ENCODE measurements at regions not wholly inside any gene's neighbourhood (a gene's known extent, or its start where the extent isn't known, plus 50 kb on each side); places are given as distances from the start of the nearest gene placed in this dataset.

DNA sequence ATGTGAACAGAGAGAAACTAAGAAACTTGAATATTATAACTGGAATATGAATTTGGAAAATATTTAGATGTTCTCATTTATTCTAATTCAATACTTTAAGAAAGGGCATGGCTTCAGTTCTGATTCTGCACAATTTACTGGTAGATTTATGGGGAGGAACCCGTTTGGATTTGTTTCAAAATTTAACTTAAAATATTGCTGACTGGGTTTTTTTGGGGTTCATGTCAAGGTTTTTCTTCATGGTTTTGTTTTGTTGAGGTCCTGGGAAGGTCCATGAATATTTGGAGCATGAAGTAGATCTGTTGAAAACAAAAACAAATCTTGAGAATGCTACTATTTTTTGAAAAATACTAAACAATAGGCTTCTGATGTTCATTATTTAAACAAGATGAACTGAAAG is 214.7 kb downstream of the PIK3R1 start:
- TF ChIP-seq, protein P1, sequence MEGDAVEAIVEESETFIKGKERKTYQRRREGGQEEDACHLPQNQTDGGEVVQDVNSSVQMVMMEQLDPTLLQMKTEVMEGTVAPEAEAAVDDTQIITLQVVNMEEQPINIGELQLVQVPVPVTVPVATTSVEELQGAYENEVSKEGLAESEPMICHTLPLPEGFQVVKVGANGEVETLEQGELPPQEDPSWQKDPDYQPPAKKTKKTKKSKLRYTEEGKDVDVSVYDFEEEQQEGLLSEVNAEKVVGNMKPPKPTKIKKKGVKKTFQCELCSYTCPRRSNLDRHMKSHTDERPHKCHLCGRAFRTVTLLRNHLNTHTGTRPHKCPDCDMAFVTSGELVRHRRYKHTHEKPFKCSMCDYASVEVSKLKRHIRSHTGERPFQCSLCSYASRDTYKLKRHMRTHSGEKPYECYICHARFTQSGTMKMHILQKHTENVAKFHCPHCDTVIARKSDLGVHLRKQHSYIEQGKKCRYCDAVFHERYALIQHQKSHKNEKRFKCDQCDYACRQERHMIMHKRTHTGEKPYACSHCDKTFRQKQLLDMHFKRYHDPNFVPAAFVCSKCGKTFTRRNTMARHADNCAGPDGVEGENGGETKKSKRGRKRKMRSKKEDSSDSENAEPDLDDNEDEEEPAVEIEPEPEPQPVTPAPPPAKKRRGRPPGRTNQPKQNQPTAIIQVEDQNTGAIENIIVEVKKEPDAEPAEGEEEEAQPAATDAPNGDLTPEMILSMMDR (IDR thresholded peaks at IDR 0.05 in 8 of 11, conservative IDR thresholded peaks at IDR 0.05 in 3 of 11), result no peak
- no peak for TF ChIP-seq POLR2A (IDR thresholded peaks at IDR 0.05)
